Tibial nerve (tissue), 4 donors: ENCODE measurements at regions not wholly inside any gene's neighbourhood (a gene's known extent, or its start where the extent isn't known, plus 50 kb on each side); places are given as distances from the start of the nearest gene placed in this dataset.
"Not testable (repeated sequence)": the region's sequence is repeated elsewhere in the genome, so short reads cannot be mapped to it uniquely, and the experiment has no call there.

Source experiments
- DNase-seq, 2 donors: peaks; one replicate each; pipeline ENCODE4 v3.0.0-alpha.2; 2019; ENCODE audit warnings: low spot score in 2 of 2
- H3K27ac ChIP-seq, 4 donors: fragments of 200-600 bp; sonication (generic) in 3 of 4; one replicate each; pipeline ENCODE4 v1.5.1; 2017 to 2019; ENCODE audit warnings: mild to moderate bottlenecking in 1 of 4
- H3K27me3 ChIP-seq, 2 donors: fragments of 200-600 bp; sonication (generic) in 1 of 2; one replicate each; pipeline versions ENCODE4 v1.5.1 to v1.6.0; 2017 to 2019
- H3K36me3 ChIP-seq, 3 donors: fragments of 200-600 bp; sonication (generic); one replicate each; pipeline ENCODE4 v1.5.1; 2018 to 2019
- H3K4me1 ChIP-seq, 4 donors: fragments of 200-600 bp; sonication (generic) in 3 of 4; one replicate each; pipeline ENCODE4 v1.5.1; 2017 to 2019
- H3K4me3 ChIP-seq, 4 donors: fragments of 200-600 bp; sonication (generic) in 3 of 4; one replicate each; pipeline ENCODE4 v1.5.1; 2017 to 2019; ENCODE audit warnings: mild to moderate bottlenecking in 1 of 4, moderate library complexity in 1 of 4
- H3K9me3 ChIP-seq, 4 donors: fragments of 200-600 bp; sonication (generic) in 3 of 4; one replicate each; pipeline ENCODE4 v1.5.1; 2017 to 2019
- EP300 ChIP-seq, 2 donors: sonication (generic); formaldehyde crosslinking; IDR thresholded peaks; one replicate each; pipeline ENCODE4 v1.6.1; 2017; ENCODE audit warnings: antibody characterized with exemption in 2 of 2, mild to moderate bottlenecking in 1 of 2
- POLR2A ChIP-seq, 2 donors: fragments of 450-650 bp; IDR thresholded peaks; one replicate each; pipeline ENCODE4 v1.6.1; 2017; ENCODE audit warnings: antibody characterized with exemption in 2 of 2, mild to moderate bottlenecking in 2 of 2, moderate library complexity in 2 of 2
- whole genome bisulfite sequencing, 2 donors: methylation state at CpG; one replicate each; pipeline ENCODE4 v1.1.5; 2018; 5-methylcytosine and 5-hydroxymethylcytosine counted together
- TF ChIP-seq, protein P1 (sequence below), 5 experiments: fragments of 200-600 bp in 3 of 5; fragments of 450-650 bp in 2 of 5; sonication (generic) in 3 of 5; IDR thresholded peaks; one replicate each; pipeline ENCODE4 v1.5.1; 2016 to 2019; ENCODE audit warnings: antibody characterized with exemption in 5 of 5, mild to moderate bottlenecking in 3 of 5, moderate library complexity in 2 of 5

DNA sequence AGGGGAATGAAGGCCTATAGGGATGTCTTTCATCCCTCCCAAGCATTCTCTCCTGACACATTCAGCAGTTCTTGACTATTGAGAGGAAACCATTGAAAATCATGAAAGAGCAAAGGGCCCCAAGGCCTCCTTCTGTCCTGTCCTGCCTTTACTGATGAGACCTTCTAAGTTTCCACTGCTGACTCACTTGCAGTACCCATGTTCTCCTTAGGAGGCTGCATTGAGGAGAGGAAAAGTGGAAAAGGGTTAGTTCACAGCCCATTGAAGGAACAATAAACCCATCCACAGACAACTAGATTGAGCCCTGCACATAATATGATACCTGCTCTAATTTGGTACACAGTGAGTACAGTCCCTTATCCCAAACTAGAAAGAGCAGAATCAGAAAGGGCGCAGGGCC lies 115.1 kb upstream of the PNPLA4 start:
- no peak for TF ChIP-seq POLR2A (IDR thresholded peaks at IDR 0.05)
- no peak for TF ChIP-seq EP300 (IDR thresholded peaks at IDR 0.05)
- TF ChIP-seq, protein P1, sequence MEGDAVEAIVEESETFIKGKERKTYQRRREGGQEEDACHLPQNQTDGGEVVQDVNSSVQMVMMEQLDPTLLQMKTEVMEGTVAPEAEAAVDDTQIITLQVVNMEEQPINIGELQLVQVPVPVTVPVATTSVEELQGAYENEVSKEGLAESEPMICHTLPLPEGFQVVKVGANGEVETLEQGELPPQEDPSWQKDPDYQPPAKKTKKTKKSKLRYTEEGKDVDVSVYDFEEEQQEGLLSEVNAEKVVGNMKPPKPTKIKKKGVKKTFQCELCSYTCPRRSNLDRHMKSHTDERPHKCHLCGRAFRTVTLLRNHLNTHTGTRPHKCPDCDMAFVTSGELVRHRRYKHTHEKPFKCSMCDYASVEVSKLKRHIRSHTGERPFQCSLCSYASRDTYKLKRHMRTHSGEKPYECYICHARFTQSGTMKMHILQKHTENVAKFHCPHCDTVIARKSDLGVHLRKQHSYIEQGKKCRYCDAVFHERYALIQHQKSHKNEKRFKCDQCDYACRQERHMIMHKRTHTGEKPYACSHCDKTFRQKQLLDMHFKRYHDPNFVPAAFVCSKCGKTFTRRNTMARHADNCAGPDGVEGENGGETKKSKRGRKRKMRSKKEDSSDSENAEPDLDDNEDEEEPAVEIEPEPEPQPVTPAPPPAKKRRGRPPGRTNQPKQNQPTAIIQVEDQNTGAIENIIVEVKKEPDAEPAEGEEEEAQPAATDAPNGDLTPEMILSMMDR (IDR thresholded peaks at IDR 0.05), result no peak
- H3K4me1 ChIP-seq, result no peaks in the 10 kb centered on the region
- DNase-seq, result no peak
- H3K9me3 ChIP-seq, result no peaks in the 10 kb centered on the region
- no peaks in the 10 kb centered on the region for H3K27me3 ChIP-seq
- 83 to 100% methylated on average over 1 of the region's 1 CpG for WGBS, 2 donors
- H3K4me3 ChIP-seq, result no peak overlapping the region
- no peak overlapping the region for H3K27ac ChIP-seq
- H3K36me3 ChIP-seq, result no peaks in the 10 kb centered on the region

DNA sequence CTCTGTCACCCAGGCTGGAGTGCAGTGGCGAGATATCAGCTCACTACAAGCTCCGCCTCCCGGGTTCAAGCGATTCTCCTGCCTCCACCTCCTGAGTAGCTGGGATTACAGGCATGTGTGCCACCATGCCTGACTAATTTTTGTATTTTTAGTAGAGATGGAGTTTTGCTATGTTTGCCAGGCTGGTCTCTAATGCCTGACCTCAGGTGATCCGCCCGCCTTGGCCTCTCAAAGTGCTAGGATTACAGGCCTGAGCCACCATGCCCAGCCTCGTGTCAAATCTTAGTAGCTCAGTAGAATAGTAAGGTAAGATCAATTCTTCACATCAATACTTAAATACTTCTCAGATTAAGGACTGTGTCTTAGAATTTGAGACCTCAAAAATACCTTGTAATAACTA lies 112.5 kb upstream of the PNPLA4 start:
- not testable (repeated sequence) for H3K9me3 ChIP-seq, H3K27ac ChIP-seq, H3K4me3 ChIP-seq, H3K36me3 ChIP-seq, H3K4me1 ChIP-seq, DNase-seq, H3K27me3 ChIP-seq
- WGBS, 2 donors, result 86 to 93% methylated on average over 7 of the region's 7 CpGs

DNA sequence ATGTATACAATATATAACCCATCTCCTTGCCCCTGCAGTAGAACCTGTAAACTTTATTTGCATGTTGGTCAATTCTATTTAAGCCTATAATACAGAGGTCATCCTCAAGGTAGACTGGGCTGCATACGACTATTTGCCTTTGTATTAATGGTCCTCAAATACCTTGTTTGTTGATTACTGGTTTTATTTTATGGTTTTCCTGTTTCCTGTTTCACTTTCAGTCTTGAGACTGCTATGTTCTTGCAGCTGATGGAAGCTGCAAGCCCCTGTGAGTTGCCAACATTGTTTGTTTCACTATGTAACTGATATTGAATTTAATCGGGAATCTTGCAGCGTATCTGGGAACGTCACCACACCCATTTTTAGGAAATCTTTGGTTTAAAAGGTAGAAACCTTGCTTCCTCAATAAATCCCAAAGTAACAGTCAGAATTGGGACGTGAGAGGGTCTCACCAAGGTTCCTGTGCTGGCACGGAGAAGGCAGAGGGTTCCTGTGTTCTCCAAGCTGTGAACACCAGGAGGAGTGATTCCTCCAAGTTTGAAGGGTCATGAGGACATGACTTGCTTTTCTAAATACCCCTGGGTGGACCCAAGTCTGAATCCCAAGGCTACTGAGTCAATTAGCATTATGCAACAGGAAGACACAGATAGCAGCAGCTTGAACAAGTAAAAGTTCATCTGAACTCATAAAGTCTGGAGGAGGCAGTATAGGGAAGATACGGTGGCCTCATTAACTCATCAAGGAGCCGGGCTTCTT lies 110.6 kb upstream of the PNPLA4 start:
- H3K27me3 ChIP-seq, result peaks cover 0 to 3% of the 10 kb centered on the region in 2 donors
- DNase-seq, result no peak
- no peaks in the 10 kb centered on the region for H3K9me3 ChIP-seq
- H3K36me3 ChIP-seq, result no peaks in the 10 kb centered on the region
- H3K4me3 ChIP-seq, result no peak overlapping the region
- TF ChIP-seq, protein P1 (IDR thresholded peaks at IDR 0.05), result no peak
- TF ChIP-seq POLR2A (IDR thresholded peaks at IDR 0.05), result no peak
- no peak for TF ChIP-seq EP300 (IDR thresholded peaks at IDR 0.05)
- H3K27ac ChIP-seq, result no peak overlapping the region
- WGBS, 2 donors, result 55 to 67% methylated on average over 8 of the region's 8 CpGs
- no peaks in the 10 kb centered on the region for H3K4me1 ChIP-seq

DNA sequence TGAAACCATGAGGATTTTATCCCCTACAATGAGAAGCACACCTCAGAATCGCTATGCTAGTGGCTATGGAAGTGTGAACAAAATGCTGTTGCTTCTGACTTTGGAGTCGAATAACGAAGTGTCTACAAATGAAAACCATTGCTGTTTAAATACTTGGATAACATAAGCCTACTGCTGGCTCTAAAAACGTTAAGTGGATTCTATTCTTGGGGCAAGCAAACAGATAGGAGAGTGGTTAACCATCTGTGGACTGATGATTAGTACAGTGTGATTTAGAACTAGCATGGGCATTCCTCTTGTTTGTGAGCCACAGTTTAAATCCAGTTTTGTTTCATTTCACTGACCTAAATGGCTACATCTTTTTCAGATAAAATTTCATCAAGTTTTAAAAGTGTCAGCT lies 109.7 kb upstream of the PNPLA4 start:
- TF ChIP-seq, protein P1 (IDR thresholded peaks at IDR 0.05), result no peak
- TF ChIP-seq POLR2A (IDR thresholded peaks at IDR 0.05) (no peak), EP300 (IDR thresholded peaks at IDR 0.05) (no peak)
- 53 to 59% methylated on average over 4 of the region's 4 CpGs for WGBS, 2 donors
- DNase-seq, result no peak

DNA sequence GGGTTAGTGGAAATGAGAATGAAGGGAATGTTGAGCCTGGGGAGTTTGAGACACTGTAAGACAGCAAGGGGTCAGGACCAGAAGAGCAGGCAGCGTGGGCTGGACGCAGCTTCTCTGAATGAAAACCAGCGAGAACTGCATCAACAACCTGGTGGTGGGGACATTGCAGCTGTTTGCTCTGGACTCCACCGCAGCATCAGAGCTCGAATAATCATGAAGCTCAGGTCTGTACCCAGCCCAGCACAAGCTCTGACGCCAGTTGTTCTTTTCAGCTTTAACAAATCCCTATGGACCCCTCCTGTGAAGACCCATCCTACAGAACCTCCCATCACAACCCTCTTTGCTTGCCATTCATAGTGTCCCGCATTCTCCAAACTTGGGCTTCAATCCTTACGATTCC lies 106.8 kb upstream of the PNPLA4 start:
- WGBS, 2 donors, result 56 to 68% methylated on average over 8 of the region's 8 CpGs
- Histone ChIP-seq H3K36me3 (no peaks in the 10 kb centered on the region), H3K9me3 (no peaks in the 10 kb centered on the region), H3K4me3 (no peak overlapping the region), H3K4me1 (no peaks in the 10 kb centered on the region), H3K27ac (no peak overlapping the region), H3K27me3 (peaks cover 0 to 4% of the 10 kb centered on the region in 2 donors)
- no peak for DNase-seq
- TF ChIP-seq POLR2A (IDR thresholded peaks at IDR 0.05) (no peak), EP300 (IDR thresholded peaks at IDR 0.05) (no peak)
- TF ChIP-seq, protein P1 (IDR thresholded peaks at IDR 0.05), result no peak

More for the DNA sequence above, 109.7 kb upstream of the PNPLA4 start:
- Histone ChIP-seq H3K9me3 (no peaks in the 10 kb centered on the region), H3K4me1 (no peaks in the 10 kb centered on the region), H3K27me3 (peaks cover 0 to 4% of the 10 kb centered on the region in 2 donors), H3K27ac (no peak overlapping the region), H3K36me3 (no peaks in the 10 kb centered on the region), H3K4me3 (no peak overlapping the region)
